ENCODE measurements at regions not wholly inside any gene's neighbourhood (a gene's known extent, or its start where the extent isn't known, plus 50 kb on each side); places are given as distances from the start of the nearest gene placed in this dataset.

- no peak for TF ChIP-seq CTCF (IDR thresholded peaks at IDR 0.05)
- no peak for DNase-seq (ENCODE audit: low spot score)
- no peak overlapping the region for H3K27ac ChIP-seq
These were observed 1568.3 kb downstream of the AMY1C start for GRCh38 chr1:105317976-105318375.

GRCh38 chr1:105326886-105327285 is 1577.2 kb downstream of the AMY1C start:
- Histone ChIP-seq H3K4me3 (no peak overlapping the region), H3K4me1 (no peaks in the 10 kb centered on the region), H3K9me3 (no peaks in the 10 kb centered on the region), H3K27me3 (no peaks in the 10 kb centered on the region), H3K36me3 (no peaks in the 10 kb centered on the region), H3K27ac (no peak overlapping the region)
- TF ChIP-seq CTCF (IDR thresholded peaks at IDR 0.05), result no peak
- no peak for DNase-seq (ENCODE audit: low spot score)

More at GRCh38 chr1:105317976-105318375, 1568.3 kb downstream of the AMY1C start:
- Histone ChIP-seq H3K4me1 (no peaks in the 10 kb centered on the region), H3K36me3 (no peaks in the 10 kb centered on the region), H3K27me3 (no peaks in the 10 kb centered on the region), H3K9me3 (peaks cover 2 to 18% of the 10 kb centered on the region in 2 donors), H3K4me3 (no peak overlapping the region)

- no peaks in the 10 kb centered on the region for H3K4me1 ChIP-seq
- H3K27ac ChIP-seq, result no peak overlapping the region
- TF ChIP-seq CTCF (IDR thresholded peaks at IDR 0.05), result no peak
- no peak for DNase-seq (ENCODE audit: low spot score)
- no peaks in the 10 kb centered on the region for H3K27me3 ChIP-seq
- no peaks in the 10 kb centered on the region for H3K36me3 ChIP-seq
- no peaks in the 10 kb centered on the region for H3K9me3 ChIP-seq
- H3K4me3 ChIP-seq, result no peak overlapping the region
These were observed 1587.7 kb downstream of the AMY1C start for GRCh38 chr1:105337420-105337819.

- peaks cover 0 to 13% of the 10 kb centered on the region in 2 donors for H3K9me3 ChIP-seq
- no peak overlapping the region for H3K27ac ChIP-seq
- H3K27me3 ChIP-seq, result no peaks in the 10 kb centered on the region
- H3K4me1 ChIP-seq, result no peaks in the 10 kb centered on the region
- no peaks in the 10 kb centered on the region for H3K36me3 ChIP-seq
- no peak for TF ChIP-seq CTCF (IDR thresholded peaks at IDR 0.05)
- no peak overlapping the region for H3K4me3 ChIP-seq
- no peak for DNase-seq (ENCODE audit: low spot score)
These were observed 1593.6 kb downstream of the AMY1C start for GRCh38 chr1:105343317-105343716.

- H3K4me1 ChIP-seq, result no peaks in the 10 kb centered on the region
- H3K27ac ChIP-seq, result no peak overlapping the region
- no peaks in the 10 kb centered on the region for H3K27me3 ChIP-seq
- H3K4me3 ChIP-seq, result no peak overlapping the region
- TF ChIP-seq CTCF (IDR thresholded peaks at IDR 0.05), result no peak
- DNase-seq (ENCODE audit: low spot score), result no peak
- H3K36me3 ChIP-seq, result no peaks in the 10 kb centered on the region
- peaks cover 0 to 6% of the 10 kb centered on the region in 2 donors for H3K9me3 ChIP-seq
These were observed 1609.8 kb downstream of the AMY1C start for GRCh38 chr1:105359457-105359856.

GRCh38 chr1:105362438-105362837 is 1612.7 kb downstream of the AMY1C start:
- DNase-seq (ENCODE audit: low spot score), result no peak
- Histone ChIP-seq H3K4me1 (no peaks in the 10 kb centered on the region), H3K9me3 (peaks cover 0 to 6% of the 10 kb centered on the region in 2 donors), H3K36me3 (no peaks in the 10 kb centered on the region), H3K27ac (no peak overlapping the region), H3K27me3 (no peaks in the 10 kb centered on the region), H3K4me3 (no peak overlapping the region)
- no peak for TF ChIP-seq CTCF (IDR thresholded peaks at IDR 0.05)

Data from right atrium auricular region (tissue), 2 donors.